Left lung (tissue), 4 donors: ENCODE measurements at regions not wholly inside any gene's neighbourhood (a gene's known extent, or its start where the extent isn't known, plus 50 kb on each side); places are given as distances from the start of the nearest gene placed in this dataset.

Experiments
- ATAC-seq: fragments of 200-7000 bp; cut with Tn5 transposase; one replicate; pipeline ENCODE4 v1.9.1; 2020; ENCODE audit warnings: moderate library complexity
- DNase-seq, 4 donors: peaks; one replicate each; pipeline ENCODE4 v3.0.0-alpha.2; 2013 to 2020
- H3K27ac ChIP-seq, 2 donors: fragments of 200-600 bp; sonication (generic) in 1 of 2; one replicate each; pipeline versions ENCODE4 v1.5.0 to v1.8.0; 2020 to 2021
- H3K27me3 ChIP-seq, 2 donors: fragments of 200-600 bp; sonication (generic) in 1 of 2; one replicate each; pipeline versions ENCODE4 v1.5.0 to v1.8.0; 2020 to 2021
- H3K36me3 ChIP-seq, 2 donors: fragments of 200-600 bp; sonication (generic) in 1 of 2; one replicate each; pipeline versions ENCODE4 v1.5.0 to v1.8.0; 2020 to 2021
- H3K4me1 ChIP-seq, 2 donors: fragments of 200-600 bp; one replicate each; pipeline ENCODE4 v1.8.0; 2021
- H3K4me3 ChIP-seq, 2 donors: fragments of 200-600 bp; sonication (generic) in 1 of 2; one replicate each; pipeline versions ENCODE4 v1.5.0 to v1.8.0; 2020 to 2021; ENCODE audit warnings: mild to moderate bottlenecking in 1 of 2
- H3K9me3 ChIP-seq, 2 donors: fragments of 200-600 bp; sonication (generic) in 1 of 2; one replicate each; pipeline versions ENCODE4 v1.5.0 to v1.8.0; 2020 to 2021
- intact Hi-C, 2 donors: fragments of 100-400 bp; cut with DNase I; formaldehyde crosslinking; loops; one replicate each; pipeline versions ENCODE4 v1.11.2 to v1.14.2; 2022
- TF ChIP-seq, protein P1 (sequence below), 2 donors: fragments of 200-600 bp; sonication (generic) in 1 of 2; IDR thresholded peaks; one replicate each; pipeline versions ENCODE4 v1.5.0 to v1.8.0; 2021; ENCODE audit warnings: antibody characterized with exemption in 2 of 2
- donor health status: DM: no; HTN: yes; CAD: no.
- donor health status: DM: no; HTN: no; CAD: no.

- peaks cover 0 to 3% of the 10 kb centered on the region in 2 donors for H3K27me3 ChIP-seq
These were observed 59.7 kb upstream of the KBTBD8 start for GRCh38 chr3:66938338-66938963.

GRCh38 chr3:66948041-66948440 lies 50.1 kb upstream of the KBTBD8 start:
- Histone ChIP-seq H3K27ac (no peak overlapping the region), H3K4me3 (no peak overlapping the region), H3K9me3 (no peaks in the 10 kb centered on the region), H3K36me3 (no peaks in the 10 kb centered on the region), H3K4me1 (no peaks in the 10 kb centered on the region), H3K27me3 (peaks cover 0 to 4% of the 10 kb centered on the region in 2 donors)
- DNase-seq (no peak), ATAC-seq (no peak)
- intact Hi-C loops: no loop called here
- TF ChIP-seq, protein P1, sequence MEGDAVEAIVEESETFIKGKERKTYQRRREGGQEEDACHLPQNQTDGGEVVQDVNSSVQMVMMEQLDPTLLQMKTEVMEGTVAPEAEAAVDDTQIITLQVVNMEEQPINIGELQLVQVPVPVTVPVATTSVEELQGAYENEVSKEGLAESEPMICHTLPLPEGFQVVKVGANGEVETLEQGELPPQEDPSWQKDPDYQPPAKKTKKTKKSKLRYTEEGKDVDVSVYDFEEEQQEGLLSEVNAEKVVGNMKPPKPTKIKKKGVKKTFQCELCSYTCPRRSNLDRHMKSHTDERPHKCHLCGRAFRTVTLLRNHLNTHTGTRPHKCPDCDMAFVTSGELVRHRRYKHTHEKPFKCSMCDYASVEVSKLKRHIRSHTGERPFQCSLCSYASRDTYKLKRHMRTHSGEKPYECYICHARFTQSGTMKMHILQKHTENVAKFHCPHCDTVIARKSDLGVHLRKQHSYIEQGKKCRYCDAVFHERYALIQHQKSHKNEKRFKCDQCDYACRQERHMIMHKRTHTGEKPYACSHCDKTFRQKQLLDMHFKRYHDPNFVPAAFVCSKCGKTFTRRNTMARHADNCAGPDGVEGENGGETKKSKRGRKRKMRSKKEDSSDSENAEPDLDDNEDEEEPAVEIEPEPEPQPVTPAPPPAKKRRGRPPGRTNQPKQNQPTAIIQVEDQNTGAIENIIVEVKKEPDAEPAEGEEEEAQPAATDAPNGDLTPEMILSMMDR (IDR thresholded peaks at IDR 0.05): no peak

More at GRCh38 chr3:66938338-66938963, 59.7 kb upstream of the KBTBD8 start:
- no peaks in the 10 kb centered on the region for H3K4me1 ChIP-seq
- no peak overlapping the region for H3K4me3 ChIP-seq
- H3K9me3 ChIP-seq: no peaks in the 10 kb centered on the region
- TF ChIP-seq, protein P1 (IDR thresholded peaks at IDR 0.05): peak; percentile 41 to 72
- no peak overlapping the region for H3K27ac ChIP-seq
- DNase-seq (peak in 2 of 4 donors; percentile 60 to 74), ATAC-seq (peak; percentile 88)
- H3K36me3 ChIP-seq: no peaks in the 10 kb centered on the region
- intact Hi-C loops: no loop called here
